ENCODE measurements at regions not wholly inside any gene's neighbourhood (a gene's known extent, or its start where the extent isn't known, plus 50 kb on each side); places are given as distances from the start of the nearest gene placed in this dataset.

- TF ChIP-seq EP300 (IDR thresholded peaks at IDR 0.05) (no peak), POLR2AphosphoS5 (IDR thresholded peaks at IDR 0.05) (no peak), CTCF (IDR thresholded peaks at IDR 0.05) (no peak), POLR2A (IDR thresholded peaks at IDR 0.05) (no peak)
- Histone ChIP-seq H3K27ac (no peak overlapping the region), H3K36me3 (no peaks in the 10 kb centered on the region), H3K4me1 (no peaks in the 10 kb centered on the region), H3K27me3 (no peaks in the 10 kb centered on the region), H3K4me3 (no peak overlapping the region), H3K9me3 (no peaks in the 10 kb centered on the region)
- DNase-seq (ENCODE audit: low spot score in 2 of 2): no peak
- 83% methylated on average over 1 of the region's 1 CpG for WGBS
These were observed 195.8 kb upstream of the RBMS1 start for GRCh38 chr2:160689441-160689840.

GRCh38 chr2:160694221-160694620 is 200.6 kb upstream of the RBMS1 start:
- Histone ChIP-seq H3K4me1 (no peaks in the 10 kb centered on the region), H3K27me3 (no peaks in the 10 kb centered on the region), H3K36me3 (no peaks in the 10 kb centered on the region), H3K27ac (no peak overlapping the region), H3K9me3 (no peaks in the 10 kb centered on the region), H3K4me3 (no peak overlapping the region)
- 92% methylated on average over 2 of the region's 2 CpGs for WGBS
- DNase-seq (ENCODE audit: low spot score in 2 of 2): no peak
- TF ChIP-seq CTCF (IDR thresholded peaks at IDR 0.05): no peak
- no peak for TF ChIP-seq POLR2A (IDR thresholded peaks at IDR 0.05)
- TF ChIP-seq POLR2AphosphoS5 (IDR thresholded peaks at IDR 0.05): no peak
- TF ChIP-seq EP300 (IDR thresholded peaks at IDR 0.05): no peak

- H3K27ac ChIP-seq: no peak overlapping the region
- no peak for DNase-seq (ENCODE audit: low spot score in 2 of 2)
- H3K4me3 ChIP-seq: no peak overlapping the region
- H3K9me3 ChIP-seq: no peaks in the 10 kb centered on the region
- H3K36me3 ChIP-seq: no peaks in the 10 kb centered on the region
- WGBS: 86% methylated on average over 1 of the region's 2 CpGs
- TF ChIP-seq CTCF (IDR thresholded peaks at IDR 0.05): no peak
- TF ChIP-seq POLR2AphosphoS5 (IDR thresholded peaks at IDR 0.05): no peak
- no peak for TF ChIP-seq EP300 (IDR thresholded peaks at IDR 0.05)
- no peak for TF ChIP-seq POLR2A (IDR thresholded peaks at IDR 0.05)
- no peaks in the 10 kb centered on the region for H3K4me1 ChIP-seq
- H3K27me3 ChIP-seq: no peaks in the 10 kb centered on the region
These were observed 201.0 kb upstream of the RBMS1 start for GRCh38 chr2:160694631-160695030.

GRCh38 chr2:160695402-160696086 is 201.9 kb upstream of the RBMS1 start:
- TF ChIP-seq CTCF (IDR thresholded peaks at IDR 0.05) (no peak), EP300 (IDR thresholded peaks at IDR 0.05) (no peak)
- H3K27ac ChIP-seq: no peak overlapping the region
- H3K36me3 ChIP-seq: no peaks in the 10 kb centered on the region
- 52% methylated on average over 3 of the region's 3 CpGs for WGBS
- H3K4me3 ChIP-seq: no peak overlapping the region
- no peaks in the 10 kb centered on the region for H3K4me1 ChIP-seq
- H3K9me3 ChIP-seq: no peaks in the 10 kb centered on the region
- DNase-seq (ENCODE audit: low spot score in 2 of 2): no peak
- no peaks in the 10 kb centered on the region for H3K27me3 ChIP-seq

GRCh38 chr2:160696087-160696452 is 202.5 kb upstream of the RBMS1 start:
- H3K27ac ChIP-seq: no peak overlapping the region
- 46% methylated on average over 2 of the region's 2 CpGs for WGBS
- TF ChIP-seq CTCF (IDR thresholded peaks at IDR 0.05): no peak
- no peak for TF ChIP-seq POLR2A (IDR thresholded peaks at IDR 0.05)
- TF ChIP-seq EP300 (IDR thresholded peaks at IDR 0.05): no peak
- no peak for TF ChIP-seq POLR2AphosphoS5 (IDR thresholded peaks at IDR 0.05)

More at GRCh38 chr2:160696087-160696452, 202.5 kb upstream of the RBMS1 start:
- H3K4me3 ChIP-seq: no peak overlapping the region
- no peak for DNase-seq (ENCODE audit: low spot score in 2 of 2)
- no peaks in the 10 kb centered on the region for H3K27me3 ChIP-seq
- H3K4me1 ChIP-seq: no peaks in the 10 kb centered on the region
- no peaks in the 10 kb centered on the region for H3K9me3 ChIP-seq
- no peaks in the 10 kb centered on the region for H3K36me3 ChIP-seq
